ENCODE measurements at regions not wholly inside any gene's neighbourhood (a gene's known extent, or its start where the extent isn't known, plus 50 kb on each side); places are given as distances from the start of the nearest gene placed in this dataset.

- Mint-ChIP-seq H3K9me3 (peaks cover 3 to 16% (median 10%) of the 10 kb centered on the region in 7 donors), H3K36me3 (no peaks in the 10 kb centered on the region), H3K27me3 (ENCODE audit: low read depth in 3 of 3) (no peaks in the 10 kb centered on the region), H3K27ac (no peak overlapping the region), H3K4me3 (no peak overlapping the region), H3K4me1 (no peaks in the 10 kb centered on the region)
- no peaks in the 10 kb centered on the region for H3K36me3 ChIP-seq (replicated peaks in 1 of 2; ENCODE audit: control insufficient read depth in 1 of 2, insufficient read depth in 2 of 2, low read length in 2 of 2)
- no peak overlapping the region for H3K9ac ChIP-seq (ENCODE audit: insufficient read depth, low read length, poor library complexity, severe bottlenecking)
- H3K27me3 ChIP-seq (ENCODE audit: control insufficient read depth in 2 of 2, insufficient read depth in 2 of 2, low read length in 2 of 2) = no peaks in the 10 kb centered on the region
- no peaks in the 10 kb centered on the region for H3K4me1 ChIP-seq (ENCODE audit: control insufficient read depth in 1 of 2, insufficient read depth in 2 of 2, low read length in 2 of 2)
- no peak overlapping the region for H3K4me3 ChIP-seq (replicated peaks in 1 of 3; ENCODE audit: low read depth in 2 of 3, low read length in 3 of 3)
- no peak overlapping the region for H2AFZ ChIP-seq (ENCODE audit: insufficient read depth, low read depth, low read length, poor library complexity, severe bottlenecking)
- peaks cover 7 to 17% of the 10 kb centered on the region in 2 donors for H3K9me3 ChIP-seq (replicated peaks in 1 of 2; ENCODE audit: control insufficient read depth in 1 of 2, insufficient read depth in 1 of 2, low read length in 2 of 2)
- no peak overlapping the region for H3K27ac ChIP-seq (ENCODE audit: low read depth in 1 of 2, low read length in 2 of 2)
- no CpG with 5 or more reads among the region's 2 CpGs for WGBS (ENCODE audit: insufficient coverage)
- intact Hi-C loops (cut with micrococcal nuclease) = no loop called here
- no peak overlapping the region for H3K4me2 ChIP-seq (replicated peaks; ENCODE audit: extremely low read depth, low read length, poor library complexity, severe bottlenecking)
- no peak for DNase-seq
- no peaks in the 10 kb centered on the region for H3K79me2 ChIP-seq (ENCODE audit: insufficient read depth, low read length)
- no peaks in the 10 kb centered on the region for H4K20me1 ChIP-seq (ENCODE audit: insufficient read depth, low read length)
- TF ChIP-seq, protein P1, sequence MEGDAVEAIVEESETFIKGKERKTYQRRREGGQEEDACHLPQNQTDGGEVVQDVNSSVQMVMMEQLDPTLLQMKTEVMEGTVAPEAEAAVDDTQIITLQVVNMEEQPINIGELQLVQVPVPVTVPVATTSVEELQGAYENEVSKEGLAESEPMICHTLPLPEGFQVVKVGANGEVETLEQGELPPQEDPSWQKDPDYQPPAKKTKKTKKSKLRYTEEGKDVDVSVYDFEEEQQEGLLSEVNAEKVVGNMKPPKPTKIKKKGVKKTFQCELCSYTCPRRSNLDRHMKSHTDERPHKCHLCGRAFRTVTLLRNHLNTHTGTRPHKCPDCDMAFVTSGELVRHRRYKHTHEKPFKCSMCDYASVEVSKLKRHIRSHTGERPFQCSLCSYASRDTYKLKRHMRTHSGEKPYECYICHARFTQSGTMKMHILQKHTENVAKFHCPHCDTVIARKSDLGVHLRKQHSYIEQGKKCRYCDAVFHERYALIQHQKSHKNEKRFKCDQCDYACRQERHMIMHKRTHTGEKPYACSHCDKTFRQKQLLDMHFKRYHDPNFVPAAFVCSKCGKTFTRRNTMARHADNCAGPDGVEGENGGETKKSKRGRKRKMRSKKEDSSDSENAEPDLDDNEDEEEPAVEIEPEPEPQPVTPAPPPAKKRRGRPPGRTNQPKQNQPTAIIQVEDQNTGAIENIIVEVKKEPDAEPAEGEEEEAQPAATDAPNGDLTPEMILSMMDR (IDR thresholded peaks at IDR 0.05) = no peak
Measured at GRCh38 chr11:22069844-22070243, 123.0 kb upstream of the ANO5 start.

DNA sequence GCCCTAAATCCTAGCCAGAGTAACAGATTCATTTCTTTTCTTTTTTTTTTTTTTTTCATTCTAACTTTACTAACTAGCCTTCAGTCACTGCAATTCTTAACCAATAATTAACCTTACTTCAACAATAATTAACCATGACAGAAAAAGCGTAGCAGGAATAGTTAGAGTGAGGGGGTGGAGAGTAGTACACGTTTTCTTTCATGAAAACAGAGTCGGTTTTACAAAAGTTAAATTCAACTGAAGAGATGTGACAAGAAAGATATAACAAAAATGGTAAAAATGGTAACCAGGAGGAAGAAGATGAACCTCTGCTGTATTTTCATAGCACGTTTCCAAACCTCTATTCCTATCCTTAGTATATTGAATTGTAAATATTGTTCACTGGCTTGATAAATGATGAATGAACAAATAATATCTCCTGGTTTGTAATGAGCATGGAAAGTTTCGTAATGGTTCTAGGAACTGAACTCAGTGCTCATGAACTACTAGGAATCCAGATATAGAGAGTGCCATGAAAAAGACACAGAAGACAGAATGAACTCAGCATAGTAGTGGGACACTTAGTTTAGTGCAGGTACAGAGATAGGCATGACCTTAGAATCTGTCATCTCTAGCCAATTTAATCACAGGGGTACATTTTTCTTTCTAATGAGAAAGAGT is 116.5 kb upstream of the ANO5 start:
- Mint-ChIP-seq H3K4me1 (no peaks in the 10 kb centered on the region), H3K9me3 (peaks cover 0 to 5% (median 0%) of the 10 kb centered on the region in 7 donors), H3K36me3 (no peaks in the 10 kb centered on the region), H3K4me3 (no peak overlapping the region), H3K27me3 (ENCODE audit: low read depth in 3 of 3) (no peaks in the 10 kb centered on the region), H3K27ac (no peak overlapping the region)
- no peaks in the 10 kb centered on the region for H3K27me3 ChIP-seq (ENCODE audit: control insufficient read depth in 2 of 2, insufficient read depth in 2 of 2, low read length in 2 of 2)
- intact Hi-C loops (cut with micrococcal nuclease) = no loop called here
- no peak overlapping the region for H3K4me3 ChIP-seq (replicated peaks in 1 of 3; ENCODE audit: low read depth in 2 of 3, low read length in 3 of 3)
- H3K9me3 ChIP-seq (replicated peaks in 1 of 2; ENCODE audit: control insufficient read depth in 1 of 2, insufficient read depth in 1 of 2, low read length in 2 of 2) = no peaks in the 10 kb centered on the region
- no peaks in the 10 kb centered on the region for H3K4me1 ChIP-seq (ENCODE audit: control insufficient read depth in 1 of 2, insufficient read depth in 2 of 2, low read length in 2 of 2)
- no peaks in the 10 kb centered on the region for H3K79me2 ChIP-seq (ENCODE audit: insufficient read depth, low read length)
- no peak overlapping the region for H3K27ac ChIP-seq (ENCODE audit: low read depth in 1 of 2, low read length in 2 of 2)
- no peaks in the 10 kb centered on the region for H4K20me1 ChIP-seq (ENCODE audit: insufficient read depth, low read length)
- TF ChIP-seq, protein P1 (IDR thresholded peaks at IDR 0.05) = no peak
- H3K4me2 ChIP-seq (replicated peaks; ENCODE audit: extremely low read depth, low read length, poor library complexity, severe bottlenecking) = no peak overlapping the region
- WGBS (ENCODE audit: insufficient coverage) = 100% methylated on average over 1 of the region's 5 CpGs
- no peak overlapping the region for H3K9ac ChIP-seq (ENCODE audit: insufficient read depth, low read length, poor library complexity, severe bottlenecking)
- no peaks in the 10 kb centered on the region for H3K36me3 ChIP-seq (replicated peaks in 1 of 2; ENCODE audit: control insufficient read depth in 1 of 2, insufficient read depth in 2 of 2, low read length in 2 of 2)
- H2AFZ ChIP-seq (ENCODE audit: insufficient read depth, low read depth, low read length, poor library complexity, severe bottlenecking) = no peak overlapping the region
- DNase-seq = no peak

Data from CD14-positive monocyte (primary cell).